ENCODE measurements at regions not wholly inside any gene's neighbourhood (a gene's known extent, or its start where the extent isn't known, plus 50 kb on each side); places are given as distances from the start of the nearest gene placed in this dataset.

DNA sequence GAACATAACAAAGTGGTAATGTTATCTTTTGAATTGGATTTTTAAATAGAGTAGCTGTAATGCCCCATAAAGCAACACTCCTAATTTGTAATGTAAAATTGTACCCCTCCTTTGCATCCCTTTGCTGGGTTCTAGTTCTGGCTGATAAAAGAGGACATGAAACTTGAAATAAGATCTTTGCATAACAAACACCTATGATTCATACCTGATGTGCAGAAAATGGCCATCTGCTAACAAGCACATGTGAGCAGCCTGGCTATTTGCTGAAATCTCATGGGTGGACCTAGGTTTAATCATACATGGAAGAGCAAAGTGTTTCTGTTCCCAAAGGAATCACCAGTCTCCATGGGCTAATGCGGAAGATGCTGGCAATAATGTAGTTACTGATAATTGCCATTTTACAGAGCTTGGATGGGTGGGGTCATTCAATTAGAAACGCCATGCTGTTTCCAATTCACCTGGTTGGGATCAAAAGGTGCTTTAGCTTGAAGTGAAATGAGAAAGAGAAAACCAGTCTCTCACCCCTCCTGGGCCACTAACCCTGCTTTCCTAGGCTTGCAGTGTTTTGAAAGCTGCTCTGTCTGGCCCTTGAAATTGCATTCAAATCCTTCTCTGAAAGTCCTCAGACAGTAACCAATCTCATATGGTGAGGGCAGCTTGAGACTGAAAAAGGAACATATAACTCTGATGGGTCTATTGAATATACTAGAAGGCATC, 585.1 kb downstream of the TLE4 start (continued):
- TF ChIP-seq, protein P1, sequence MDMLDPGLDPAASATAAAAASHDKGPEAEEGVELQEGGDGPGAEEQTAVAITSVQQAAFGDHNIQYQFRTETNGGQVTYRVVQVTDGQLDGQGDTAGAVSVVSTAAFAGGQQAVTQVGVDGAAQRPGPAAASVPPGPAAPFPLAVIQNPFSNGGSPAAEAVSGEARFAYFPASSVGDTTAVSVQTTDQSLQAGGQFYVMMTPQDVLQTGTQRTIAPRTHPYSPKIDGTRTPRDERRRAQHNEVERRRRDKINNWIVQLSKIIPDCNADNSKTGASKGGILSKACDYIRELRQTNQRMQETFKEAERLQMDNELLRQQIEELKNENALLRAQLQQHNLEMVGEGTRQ (IDR thresholded peaks at IDR 0.05; ENCODE audit: low read length) = no peak
- TF ChIP-seq TAF1 (IDR thresholded peaks at IDR 0.05; ENCODE audit: low read depth, low read length) (no peak), RBBP5 (IDR thresholded peaks at IDR 0.05; ENCODE audit: borderline replicate concordance, low read depth, low read length) (no peak), SAP30 (IDR thresholded peaks at IDR 0.05; ENCODE audit: insufficient read depth, insufficient replicate concordance, low read length) (no peak), FOSL1 (IDR thresholded peaks at IDR 0.05; ENCODE audit: insufficient read depth, low read depth, low read length) (no peak), EZH2 (IDR thresholded peaks at IDR 0.05; ENCODE audit: low read depth, low read length, severe bottlenecking) (no peak), TBP (IDR thresholded peaks at IDR 0.05; ENCODE audit: low read depth, low read length) (no peak)
- TF ChIP-seq, protein P2, sequence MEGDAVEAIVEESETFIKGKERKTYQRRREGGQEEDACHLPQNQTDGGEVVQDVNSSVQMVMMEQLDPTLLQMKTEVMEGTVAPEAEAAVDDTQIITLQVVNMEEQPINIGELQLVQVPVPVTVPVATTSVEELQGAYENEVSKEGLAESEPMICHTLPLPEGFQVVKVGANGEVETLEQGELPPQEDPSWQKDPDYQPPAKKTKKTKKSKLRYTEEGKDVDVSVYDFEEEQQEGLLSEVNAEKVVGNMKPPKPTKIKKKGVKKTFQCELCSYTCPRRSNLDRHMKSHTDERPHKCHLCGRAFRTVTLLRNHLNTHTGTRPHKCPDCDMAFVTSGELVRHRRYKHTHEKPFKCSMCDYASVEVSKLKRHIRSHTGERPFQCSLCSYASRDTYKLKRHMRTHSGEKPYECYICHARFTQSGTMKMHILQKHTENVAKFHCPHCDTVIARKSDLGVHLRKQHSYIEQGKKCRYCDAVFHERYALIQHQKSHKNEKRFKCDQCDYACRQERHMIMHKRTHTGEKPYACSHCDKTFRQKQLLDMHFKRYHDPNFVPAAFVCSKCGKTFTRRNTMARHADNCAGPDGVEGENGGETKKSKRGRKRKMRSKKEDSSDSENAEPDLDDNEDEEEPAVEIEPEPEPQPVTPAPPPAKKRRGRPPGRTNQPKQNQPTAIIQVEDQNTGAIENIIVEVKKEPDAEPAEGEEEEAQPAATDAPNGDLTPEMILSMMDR (IDR thresholded peaks at IDR 0.05; ENCODE audit: control extremely low read depth in 1 of 3, insufficient read depth in 1 of 3, low read depth in 1 of 3, low read length in 3 of 3) = no peak
